ENCODE measurements at regions not wholly inside any gene's neighbourhood (a gene's known extent, or its start where the extent isn't known, plus 50 kb on each side); places are given as distances from the start of the nearest gene placed in this dataset.

DNA sequence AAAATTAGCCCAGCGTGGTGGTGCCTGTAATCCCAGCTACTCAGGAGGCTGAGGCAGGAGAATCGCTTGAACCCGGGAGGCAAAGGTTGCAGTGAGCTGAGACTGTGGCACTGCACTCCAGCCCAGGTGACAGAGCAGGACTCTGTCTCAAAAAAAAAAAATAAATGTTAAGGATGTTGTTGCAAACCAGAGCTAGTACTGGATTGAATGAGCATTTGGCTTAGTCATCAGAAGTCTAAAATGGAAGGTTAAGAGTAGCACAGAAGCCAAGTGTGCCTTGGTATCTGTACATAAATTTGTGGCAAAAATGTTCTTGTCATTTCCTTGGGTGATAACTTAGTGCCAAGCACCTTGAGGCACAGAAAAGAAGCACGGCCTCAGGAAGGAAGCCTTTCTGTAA, 50.6 kb upstream of the MED9 start:
- TF ChIP-seq EZH2phosphoT487 (IDR thresholded peaks at IDR 0.05; ENCODE audit: borderline replicate concordance) (no peak), RAD21 (IDR thresholded peaks at IDR 0.05; ENCODE audit: low read depth) (no peak), YY1 (IDR thresholded peaks at IDR 0.05; ENCODE audit: extremely low read depth, insufficient replicate concordance, low read depth, low read length) (no peak), EGR1 (IDR thresholded peaks at IDR 0.05; ENCODE audit: low read depth) (no peak), TCF7L2 (IDR thresholded peaks at IDR 0.05; ENCODE audit: borderline replicate concordance, extremely low read depth, insufficient read depth, insufficient read length) (no peak), POLR2A (IDR thresholded peaks at IDR 0.05; ENCODE audit: borderline replicate concordance, extremely low read depth, insufficient read depth, insufficient read length) (no peak), SIN3A (IDR thresholded peaks at IDR 0.05; ENCODE audit: low read depth) (no peak), CEBPB (IDR thresholded peaks at IDR 0.05; ENCODE audit: low read depth) (no peak)
- TF ChIP-seq, protein P1, sequence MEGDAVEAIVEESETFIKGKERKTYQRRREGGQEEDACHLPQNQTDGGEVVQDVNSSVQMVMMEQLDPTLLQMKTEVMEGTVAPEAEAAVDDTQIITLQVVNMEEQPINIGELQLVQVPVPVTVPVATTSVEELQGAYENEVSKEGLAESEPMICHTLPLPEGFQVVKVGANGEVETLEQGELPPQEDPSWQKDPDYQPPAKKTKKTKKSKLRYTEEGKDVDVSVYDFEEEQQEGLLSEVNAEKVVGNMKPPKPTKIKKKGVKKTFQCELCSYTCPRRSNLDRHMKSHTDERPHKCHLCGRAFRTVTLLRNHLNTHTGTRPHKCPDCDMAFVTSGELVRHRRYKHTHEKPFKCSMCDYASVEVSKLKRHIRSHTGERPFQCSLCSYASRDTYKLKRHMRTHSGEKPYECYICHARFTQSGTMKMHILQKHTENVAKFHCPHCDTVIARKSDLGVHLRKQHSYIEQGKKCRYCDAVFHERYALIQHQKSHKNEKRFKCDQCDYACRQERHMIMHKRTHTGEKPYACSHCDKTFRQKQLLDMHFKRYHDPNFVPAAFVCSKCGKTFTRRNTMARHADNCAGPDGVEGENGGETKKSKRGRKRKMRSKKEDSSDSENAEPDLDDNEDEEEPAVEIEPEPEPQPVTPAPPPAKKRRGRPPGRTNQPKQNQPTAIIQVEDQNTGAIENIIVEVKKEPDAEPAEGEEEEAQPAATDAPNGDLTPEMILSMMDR (IDR thresholded peaks at IDR 0.05 in 2 of 3, conservative IDR thresholded peaks at IDR 0.05 in 1 of 3; ENCODE audit: borderline replicate concordance in 1 of 3, insufficient read depth in 1 of 3, low read depth in 2 of 3, low read length in 2 of 3), result no peak
- TF ChIP-seq, protein P2, sequence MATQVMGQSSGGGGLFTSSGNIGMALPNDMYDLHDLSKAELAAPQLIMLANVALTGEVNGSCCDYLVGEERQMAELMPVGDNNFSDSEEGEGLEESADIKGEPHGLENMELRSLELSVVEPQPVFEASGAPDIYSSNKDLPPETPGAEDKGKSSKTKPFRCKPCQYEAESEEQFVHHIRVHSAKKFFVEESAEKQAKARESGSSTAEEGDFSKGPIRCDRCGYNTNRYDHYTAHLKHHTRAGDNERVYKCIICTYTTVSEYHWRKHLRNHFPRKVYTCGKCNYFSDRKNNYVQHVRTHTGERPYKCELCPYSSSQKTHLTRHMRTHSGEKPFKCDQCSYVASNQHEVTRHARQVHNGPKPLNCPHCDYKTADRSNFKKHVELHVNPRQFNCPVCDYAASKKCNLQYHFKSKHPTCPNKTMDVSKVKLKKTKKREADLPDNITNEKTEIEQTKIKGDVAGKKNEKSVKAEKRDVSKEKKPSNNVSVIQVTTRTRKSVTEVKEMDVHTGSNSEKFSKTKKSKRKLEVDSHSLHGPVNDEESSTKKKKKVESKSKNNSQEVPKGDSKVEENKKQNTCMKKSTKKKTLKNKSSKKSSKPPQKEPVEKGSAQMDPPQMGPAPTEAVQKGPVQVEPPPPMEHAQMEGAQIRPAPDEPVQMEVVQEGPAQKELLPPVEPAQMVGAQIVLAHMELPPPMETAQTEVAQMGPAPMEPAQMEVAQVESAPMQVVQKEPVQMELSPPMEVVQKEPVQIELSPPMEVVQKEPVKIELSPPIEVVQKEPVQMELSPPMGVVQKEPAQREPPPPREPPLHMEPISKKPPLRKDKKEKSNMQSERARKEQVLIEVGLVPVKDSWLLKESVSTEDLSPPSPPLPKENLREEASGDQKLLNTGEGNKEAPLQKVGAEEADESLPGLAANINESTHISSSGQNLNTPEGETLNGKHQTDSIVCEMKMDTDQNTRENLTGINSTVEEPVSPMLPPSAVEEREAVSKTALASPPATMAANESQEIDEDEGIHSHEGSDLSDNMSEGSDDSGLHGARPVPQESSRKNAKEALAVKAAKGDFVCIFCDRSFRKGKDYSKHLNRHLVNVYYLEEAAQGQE (IDR thresholded peaks at IDR 0.05; ENCODE audit: low read depth), result no peak
